Hepatocyte (in vitro differentiated cells): ENCODE measurements at regions not wholly inside any gene's neighbourhood (a gene's known extent, or its start where the extent isn't known, plus 50 kb on each side); places are given as distances from the start of the nearest gene placed in this dataset.

Source experiments
- DNase-seq: peaks from one replicate; pipeline ENCODE4 v3.0.0-alpha.2; 2016; ENCODE audit warnings: low spot score
- H2AFZ ChIP-seq: fragments of 200-600 bp; sonication (generic); 2 replicates; pipeline ENCODE4 v1.6.0; 2016; ENCODE audit warnings: antibody characterized with exemption, mild to moderate bottlenecking
- H3K27ac ChIP-seq: fragments of 200-600 bp; sonication (generic); 2 replicates; pipeline ENCODE4 v1.5.1; 2016; ENCODE audit warnings: mild to moderate bottlenecking
- H3K27me3 ChIP-seq: fragments of 200-600 bp; sonication (generic); 2 replicates; pipeline ENCODE4 v1.6.1; 2016
- H3K36me3 ChIP-seq: fragments of 200-600 bp; sonication (generic); replicated peaks from 2 replicates; pipeline ENCODE4 v1.5.1; 2016; ENCODE audit warnings: low read depth; ENCODE audit not compliant: insufficient read depth
- H3K4me1 ChIP-seq: fragments of 200-600 bp; sonication (generic); 2 replicates; pipeline ENCODE4 v1.5.1; 2016; ENCODE audit warnings: mild to moderate bottlenecking, moderate library complexity; ENCODE audit not compliant: insufficient read depth
- H3K4me2 ChIP-seq: fragments of 200-600 bp; sonication (generic); 2 replicates; pipeline ENCODE4 v1.6.0; 2016
- H3K4me3 ChIP-seq: fragments of 200-600 bp; sonication (generic); 2 replicates; pipeline ENCODE4 v1.5.1; 2016; ENCODE audit warnings: mild to moderate bottlenecking
- H3K79me2 ChIP-seq: fragments of 200-600 bp; sonication (generic); 2 replicates; pipeline ENCODE4 v1.6.0; 2017; ENCODE audit warnings: mild to moderate bottlenecking
- H3K9me2 ChIP-seq: fragments of 200-600 bp; sonication (generic); replicated peaks from 2 replicates; pipeline ENCODE4 v1.6.0; 2017; ENCODE audit warnings: mild to moderate bottlenecking; ENCODE audit not compliant: insufficient read depth
- H3K9me3 ChIP-seq: fragments of 200-600 bp; sonication (generic); 2 replicates; pipeline ENCODE4 v1.5.1; 2016; ENCODE audit warnings: low read depth, mild to moderate bottlenecking
- H4K20me1 ChIP-seq: fragments of 200-600 bp; sonication (generic); 2 replicates; pipeline ENCODE4 v1.6.0; 2016; ENCODE audit warnings: mild to moderate bottlenecking; ENCODE audit not compliant: insufficient read depth, poor library complexity, severe bottlenecking
- CTCF ChIP-seq: fragments of 200-600 bp; sonication (generic); IDR thresholded peaks from 2 replicates; pipeline ENCODE4 v1.5.1; 2016; ENCODE audit warnings: antibody characterized with exemption, mild to moderate bottlenecking; ENCODE audit not compliant: poor library complexity
- EZH2 ChIP-seq: fragments of 200-600 bp; sonication (generic); IDR thresholded peaks from 2 replicates; pipeline ENCODE4 v1.6.1; 2016; ENCODE audit warnings: antibody characterized with exemption, mild to moderate bottlenecking, borderline replicate concordance
- EZH2phosphoT487 ChIP-seq: fragments of 200-600 bp; sonication (generic); IDR thresholded peaks from one replicate; pipeline ENCODE4 v1.6.1; 2018; ENCODE audit warnings: antibody characterized with exemption, mild to moderate bottlenecking, low read depth, moderate library complexity; ENCODE audit not compliant: unreplicated experiment, severe bottlenecking
- WGBS: methylation state at CpG from one replicate; pipeline ENCODE4 v1.1.6; 2016; ENCODE audit warnings: low lambda C conversion rate; ENCODE audit errors: missing lambda C conversion rate; 5-methylcytosine and 5-hydroxymethylcytosine counted together

DNA sequence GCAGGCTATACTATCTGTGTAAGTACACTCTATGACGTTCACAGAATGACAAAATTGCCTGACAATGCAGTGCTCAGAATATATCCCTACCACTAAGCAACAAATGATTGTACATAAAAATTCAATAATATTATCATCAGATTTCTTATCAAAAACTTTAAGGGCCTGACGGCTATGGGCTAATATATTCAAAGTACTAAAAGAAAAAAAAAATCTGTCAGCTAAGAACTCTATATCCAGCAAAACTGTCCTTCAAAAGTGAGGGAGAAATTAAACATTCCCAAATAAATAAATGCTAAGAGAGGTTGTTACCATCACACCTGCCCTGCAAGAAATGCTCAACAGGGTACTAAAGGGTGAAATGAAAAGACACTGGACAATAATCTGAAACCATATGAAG, 127.3 kb downstream of the TM2D1 start:
- Histone ChIP-seq H3K36me3 (no peaks in the 10 kb centered on the region), H3K4me1 (no peaks in the 10 kb centered on the region), H3K4me2 (no peak overlapping the region), H3K9me3 (no peaks in the 10 kb centered on the region), H2AFZ (no peak overlapping the region), H3K27me3 (no peaks in the 10 kb centered on the region), H3K9me2 (no peaks in the 10 kb centered on the region), H3K27ac (no peak overlapping the region), H3K79me2 (no peaks in the 10 kb centered on the region), H4K20me1 (no peaks in the 10 kb centered on the region), H3K4me3 (no peak overlapping the region)
- no peak for DNase-seq
- 98% methylated on average over 2 of the region's 2 CpGs for WGBS
- no peak for TF ChIP-seq EZH2phosphoT487
- no peak for TF ChIP-seq CTCF
- TF ChIP-seq EZH2, result no peak

- TF ChIP-seq EZH2phosphoT487 (no peak), EZH2 (no peak), CTCF (no peak)
- Histone ChIP-seq H3K9me3 (no peaks in the 10 kb centered on the region), H3K4me2 (no peak overlapping the region), H3K9me2 (no peaks in the 10 kb centered on the region), H3K4me3 (no peak overlapping the region), H4K20me1 (no peaks in the 10 kb centered on the region), H3K4me1 (no peaks in the 10 kb centered on the region), H2AFZ (no peak overlapping the region), H3K79me2 (no peaks in the 10 kb centered on the region), H3K36me3 (no peaks in the 10 kb centered on the region), H3K27me3 (no peaks in the 10 kb centered on the region), H3K27ac (no peak overlapping the region)
- 93% methylated on average over 4 of the region's 4 CpGs for WGBS
- DNase-seq, result no peak
These were observed 131.6 kb downstream of the TM2D1 start for GRCh38 chr1:61593331-61593730.

DNA sequence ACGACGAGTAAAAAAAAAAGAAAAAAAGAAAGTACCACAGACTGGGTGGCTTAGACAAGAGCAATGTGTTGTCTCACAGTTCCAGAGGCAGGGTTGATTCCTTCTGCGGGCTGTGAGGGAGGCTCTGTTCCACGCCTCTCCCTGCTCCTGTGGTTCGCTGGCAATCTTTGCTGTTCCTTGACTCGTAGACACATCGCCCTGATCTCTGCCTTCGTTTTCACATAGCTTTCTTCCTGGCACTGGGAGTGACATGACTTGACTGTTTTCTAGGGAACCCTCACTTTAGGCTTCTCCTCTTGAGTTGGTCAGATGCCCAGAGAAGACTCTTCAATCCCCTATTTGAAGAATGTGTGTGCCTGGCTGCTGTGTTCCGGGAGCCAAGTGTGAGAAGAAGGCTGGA, 133.6 kb downstream of the TM2D1 start:
- Histone ChIP-seq H3K27me3 (no peaks in the 10 kb centered on the region), H3K36me3 (no peaks in the 10 kb centered on the region), H3K79me2 (no peaks in the 10 kb centered on the region), H3K4me3 (no peak overlapping the region), H3K27ac (no peak overlapping the region), H3K9me3 (no peaks in the 10 kb centered on the region), H4K20me1 (no peaks in the 10 kb centered on the region), H2AFZ (no peak overlapping the region), H3K4me2 (no peak overlapping the region), H3K4me1 (no peaks in the 10 kb centered on the region), H3K9me2 (no peaks in the 10 kb centered on the region)
- no peak for DNase-seq
- WGBS, result 90% methylated on average over 9 of the region's 9 CpGs
- TF ChIP-seq EZH2phosphoT487 (no peak), CTCF (no peak), EZH2 (no peak)
